Type B pancreatic cell (in vitro differentiated cells): ENCODE measurements at regions not wholly inside any gene's neighbourhood (a gene's known extent, or its start where the extent isn't known, plus 50 kb on each side); places are given as distances from the start of the nearest gene placed in this dataset.

ENCODE experiments used
- DNase-seq: peaks from one replicate; pipeline ENCODE4 v3.0.0; 2021; ENCODE audit warnings: mixed read lengths; ENCODE audit not compliant: unreplicated experiment; ENCODE audit errors: extremely low spot score
- H3K27ac Mint-ChIP-seq: 2 replicates; pipeline ENCODE4 v1.8.0; 2021; ENCODE audit warnings: mild to moderate bottlenecking, mixed read lengths
- H3K27me3 Mint-ChIP-seq: 2 replicates; pipeline ENCODE4 v1.8.0; 2021; ENCODE audit warnings: mixed read lengths
- H3K36me3 Mint-ChIP-seq: 2 replicates; pipeline ENCODE4 v1.8.0; 2021; ENCODE audit warnings: mixed read lengths
- H3K4me1 Mint-ChIP-seq: one replicate; pipeline ENCODE4 v1.8.0; 2021; ENCODE audit warnings: mixed read lengths; ENCODE audit not compliant: unreplicated experiment
- H3K4me3 Mint-ChIP-seq: 2 replicates; pipeline ENCODE4 v1.8.0; 2021; ENCODE audit warnings: mild to moderate bottlenecking, mixed read lengths
- H3K9me3 Mint-ChIP-seq: 2 replicates; pipeline ENCODE4 v1.8.0; 2021; ENCODE audit warnings: mixed read lengths
- TF ChIP-seq, protein P1 (sequence below): fragments of 200-600 bp; sonication (generic); conservative IDR thresholded peaks from 2 replicates; pipeline ENCODE4 v1.5.0; 2021; ENCODE audit warnings: antibody characterized with exemption, mild to moderate bottlenecking

DNA sequence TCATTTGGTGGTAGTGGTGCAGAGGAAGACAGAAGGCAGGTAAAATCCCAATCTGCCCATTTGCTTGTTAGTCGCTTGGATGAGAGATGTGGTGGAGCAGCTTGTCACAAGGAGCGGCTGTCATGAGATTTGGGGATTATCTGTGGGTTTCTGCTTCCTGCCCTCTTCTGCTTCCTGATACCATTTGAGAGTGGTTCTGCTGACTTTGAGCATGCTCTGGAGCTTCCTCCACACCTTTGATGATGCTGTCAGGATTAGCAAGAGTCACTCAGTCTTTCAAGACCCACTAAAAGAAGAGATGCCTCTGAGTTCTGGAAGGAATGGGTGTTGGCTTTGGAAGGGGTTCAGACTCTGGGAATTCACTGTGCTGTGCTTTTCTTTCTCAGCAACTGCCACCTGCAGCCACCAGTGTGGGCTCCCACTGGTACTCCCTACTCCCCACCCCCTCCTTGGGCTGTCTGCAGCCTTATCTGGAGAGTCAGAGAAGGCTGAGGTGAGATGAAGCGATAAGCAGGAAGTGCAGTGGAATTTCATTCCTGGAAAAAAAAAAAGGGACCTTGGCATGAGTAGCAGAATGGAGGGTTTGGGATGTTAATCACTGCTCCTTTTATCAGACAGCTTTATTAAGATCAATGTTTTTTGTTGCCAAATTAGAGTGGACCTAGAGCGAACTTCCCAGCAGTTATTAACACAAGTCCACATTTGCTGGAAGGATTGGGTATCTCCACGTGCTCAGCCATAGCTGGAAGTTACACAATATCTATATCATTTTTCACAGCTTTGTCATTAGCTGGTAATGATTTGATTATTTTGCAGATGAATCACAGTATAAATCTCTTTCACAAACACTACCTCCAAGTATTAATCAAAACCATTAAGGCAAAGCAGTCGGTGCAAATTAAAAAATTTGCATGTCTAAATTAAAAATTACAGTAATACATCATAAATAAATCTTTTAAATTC lies 233.0 kb upstream of the SATB1 start:
- TF ChIP-seq, protein P1, sequence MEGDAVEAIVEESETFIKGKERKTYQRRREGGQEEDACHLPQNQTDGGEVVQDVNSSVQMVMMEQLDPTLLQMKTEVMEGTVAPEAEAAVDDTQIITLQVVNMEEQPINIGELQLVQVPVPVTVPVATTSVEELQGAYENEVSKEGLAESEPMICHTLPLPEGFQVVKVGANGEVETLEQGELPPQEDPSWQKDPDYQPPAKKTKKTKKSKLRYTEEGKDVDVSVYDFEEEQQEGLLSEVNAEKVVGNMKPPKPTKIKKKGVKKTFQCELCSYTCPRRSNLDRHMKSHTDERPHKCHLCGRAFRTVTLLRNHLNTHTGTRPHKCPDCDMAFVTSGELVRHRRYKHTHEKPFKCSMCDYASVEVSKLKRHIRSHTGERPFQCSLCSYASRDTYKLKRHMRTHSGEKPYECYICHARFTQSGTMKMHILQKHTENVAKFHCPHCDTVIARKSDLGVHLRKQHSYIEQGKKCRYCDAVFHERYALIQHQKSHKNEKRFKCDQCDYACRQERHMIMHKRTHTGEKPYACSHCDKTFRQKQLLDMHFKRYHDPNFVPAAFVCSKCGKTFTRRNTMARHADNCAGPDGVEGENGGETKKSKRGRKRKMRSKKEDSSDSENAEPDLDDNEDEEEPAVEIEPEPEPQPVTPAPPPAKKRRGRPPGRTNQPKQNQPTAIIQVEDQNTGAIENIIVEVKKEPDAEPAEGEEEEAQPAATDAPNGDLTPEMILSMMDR = no peak
- H3K4me1 Mint-ChIP-seq = peaks cover 4% of the 10 kb centered on the region
- no peaks in the 10 kb centered on the region for H3K9me3 Mint-ChIP-seq
- DNase-seq = no peak
- no peaks in the 10 kb centered on the region for H3K27me3 Mint-ChIP-seq
- no peak overlapping the region for H3K4me3 Mint-ChIP-seq
- no peaks in the 10 kb centered on the region for H3K36me3 Mint-ChIP-seq
- no peak overlapping the region for H3K27ac Mint-ChIP-seq

DNA sequence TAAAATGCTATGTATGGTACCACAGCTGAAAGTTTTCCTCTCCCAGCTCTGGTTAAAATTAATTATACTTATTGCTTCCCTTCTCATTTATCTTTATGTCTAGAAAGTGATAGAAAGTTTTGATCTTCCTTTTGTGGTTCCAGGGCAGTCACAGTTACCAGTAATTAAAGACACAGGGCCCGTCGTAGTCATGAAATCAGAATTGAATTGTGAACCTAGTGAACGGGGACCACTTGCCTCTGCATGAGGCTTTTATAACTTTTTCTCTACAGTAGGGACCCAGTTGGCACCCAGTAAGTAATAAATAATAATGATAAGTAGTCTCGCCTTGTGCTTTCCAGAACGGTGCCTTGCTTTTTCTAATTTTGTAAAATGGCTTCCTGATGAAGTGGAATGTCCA lies 231.7 kb upstream of the SATB1 start:
- DNase-seq = no peak
- no peaks in the 10 kb centered on the region for H3K9me3 Mint-ChIP-seq
- peaks cover 4% of the 10 kb centered on the region for H3K4me1 Mint-ChIP-seq
- H3K4me3 Mint-ChIP-seq = no peak overlapping the region
- no peak overlapping the region for H3K27ac Mint-ChIP-seq
- H3K27me3 Mint-ChIP-seq = no peaks in the 10 kb centered on the region
- no peaks in the 10 kb centered on the region for H3K36me3 Mint-ChIP-seq
- TF ChIP-seq, protein P1 = no peak

DNA sequence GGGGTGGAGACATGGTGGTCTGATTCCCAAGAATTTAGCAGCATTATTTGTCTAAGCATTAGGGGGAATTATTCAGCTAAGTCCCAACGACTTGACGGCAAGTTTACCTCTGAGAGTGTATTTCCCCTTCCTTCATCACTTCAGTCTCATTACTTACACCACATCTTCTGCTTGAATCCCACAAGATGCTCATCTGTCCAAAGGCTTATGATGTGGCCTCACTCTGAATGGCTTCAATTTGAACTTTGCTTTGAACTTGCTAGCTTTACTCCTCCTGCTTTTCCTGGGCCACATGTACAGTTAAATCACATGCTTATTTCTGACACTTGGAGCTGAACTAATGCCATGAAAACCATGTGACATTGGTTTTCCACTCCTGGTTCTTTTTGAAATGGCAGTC lies 231.3 kb upstream of the SATB1 start:
- Mint-ChIP-seq H3K36me3 (no peaks in the 10 kb centered on the region), H3K4me1 (peaks cover 4% of the 10 kb centered on the region), H3K27ac (no peak overlapping the region), H3K27me3 (no peaks in the 10 kb centered on the region), H3K9me3 (no peaks in the 10 kb centered on the region), H3K4me3 (no peak overlapping the region)
- TF ChIP-seq, protein P1 = no peak
- no peak for DNase-seq

DNA sequence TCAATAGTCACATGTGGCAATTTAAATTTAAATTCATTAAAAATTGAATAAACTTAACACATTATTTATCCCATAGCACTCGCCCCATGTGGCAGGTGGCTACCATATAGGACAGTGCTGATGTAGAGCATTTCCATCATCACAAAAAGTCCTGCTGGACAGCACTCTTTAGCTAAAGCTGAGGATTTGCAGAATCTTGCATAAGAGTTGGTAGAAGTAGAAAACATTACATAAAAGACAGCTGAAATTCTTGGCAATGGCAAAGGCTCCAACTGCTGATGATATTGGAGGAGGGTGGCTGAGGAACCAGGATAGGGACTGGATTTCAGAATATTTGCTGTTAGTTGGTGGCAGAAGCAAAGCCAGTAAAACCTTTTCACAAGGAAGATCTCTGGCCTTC lies 230.7 kb upstream of the SATB1 start:
- Mint-ChIP-seq H3K9me3 (no peaks in the 10 kb centered on the region), H3K4me3 (no peak overlapping the region), H3K27ac (no peak overlapping the region), H3K27me3 (no peaks in the 10 kb centered on the region), H3K36me3 (no peaks in the 10 kb centered on the region), H3K4me1 (peaks cover 4% of the 10 kb centered on the region)
- TF ChIP-seq, protein P1 = no peak
- DNase-seq = no peak

DNA sequence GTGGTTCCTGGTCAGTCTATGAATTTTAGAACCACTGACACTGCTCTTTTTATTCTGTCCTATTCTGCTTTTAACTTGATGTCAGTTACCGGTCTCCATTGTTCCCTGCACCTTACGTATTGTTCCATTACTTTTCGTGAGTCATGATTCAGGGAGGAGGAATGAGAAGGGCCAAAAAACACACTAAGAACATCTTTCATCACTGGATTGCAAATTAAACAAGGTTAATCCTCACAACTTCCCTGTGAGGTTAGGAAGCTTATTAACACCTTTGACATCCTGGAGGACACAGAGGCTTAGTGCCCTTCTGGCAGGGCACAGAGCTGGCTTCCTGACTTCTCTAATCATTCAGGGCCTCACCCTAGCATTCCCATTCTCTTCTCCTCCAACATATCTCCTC lies 227.6 kb upstream of the SATB1 start:
- H3K9me3 Mint-ChIP-seq = no peaks in the 10 kb centered on the region
- TF ChIP-seq, protein P1 = no peak
- DNase-seq = no peak
- H3K27me3 Mint-ChIP-seq = no peaks in the 10 kb centered on the region
- no peak overlapping the region for H3K27ac Mint-ChIP-seq
- no peak overlapping the region for H3K4me3 Mint-ChIP-seq
- no peaks in the 10 kb centered on the region for H3K36me3 Mint-ChIP-seq
- no peaks in the 10 kb centered on the region for H3K4me1 Mint-ChIP-seq
